NCI-H1092 treated with DMSO at 0.1 percent for 48 hours (cell line): ENCODE measurements at regions not wholly inside any gene's neighbourhood (a gene's known extent, or its start where the extent isn't known, plus 50 kb on each side); places are given as distances from the start of the nearest gene placed in this dataset.
"Not testable (repeated sequence)": the region's sequence is repeated elsewhere in the genome, so short reads cannot be mapped to it uniquely, and the experiment has no call there.

Experiments
- DNase-seq: peaks from one replicate; lab custom pipeline; 2025; lab: John Stamatoyannopoulos, UW

DNA sequence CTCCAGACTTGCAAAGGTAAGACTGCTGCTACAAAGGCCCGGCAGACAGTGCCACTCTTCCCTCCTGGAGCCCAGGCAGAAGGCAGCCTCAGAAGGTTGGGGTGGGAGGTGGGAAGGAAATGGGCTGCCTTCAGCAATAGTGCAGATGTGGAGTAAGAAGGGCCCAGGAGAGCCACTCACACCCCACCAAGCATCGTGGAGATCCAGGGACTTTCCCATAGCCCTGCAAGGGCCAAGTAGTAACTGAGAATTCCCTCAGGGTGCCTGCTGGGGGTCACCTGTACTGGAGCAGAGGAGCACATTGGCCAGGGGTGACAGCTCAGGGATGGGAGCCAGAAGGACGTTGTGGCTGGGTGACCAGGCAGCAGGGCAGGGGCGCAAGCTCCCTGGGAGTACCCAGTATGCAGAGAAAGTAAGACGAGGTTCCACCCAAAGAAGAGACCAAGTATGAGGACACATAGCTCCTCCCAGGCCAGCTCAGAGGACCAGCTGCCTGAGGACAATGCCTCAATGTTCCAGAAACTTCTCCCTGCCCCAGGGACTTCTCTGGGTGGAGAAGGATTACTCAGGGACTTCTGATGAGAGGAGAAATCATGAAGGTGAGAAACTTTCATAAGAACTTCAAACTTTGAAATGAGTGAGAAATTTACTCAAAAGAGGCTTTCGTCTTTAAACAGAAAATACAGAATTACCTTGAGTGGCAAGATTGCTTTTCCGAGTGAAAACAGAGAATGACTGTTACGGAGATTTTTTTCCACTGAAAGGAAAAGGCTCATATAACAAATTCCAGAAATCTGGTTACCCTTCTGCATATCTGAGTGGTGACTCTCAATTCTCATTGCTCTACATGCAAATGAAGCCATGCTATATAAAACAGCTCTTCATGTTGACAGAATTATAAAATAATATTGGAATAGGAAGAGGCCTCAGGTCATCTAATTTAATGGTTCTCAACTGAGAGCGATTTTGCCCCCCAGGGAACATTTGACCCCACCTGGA is 87.9 kb upstream of the TRIO start:
- DNase-seq, result no peak

DNA sequence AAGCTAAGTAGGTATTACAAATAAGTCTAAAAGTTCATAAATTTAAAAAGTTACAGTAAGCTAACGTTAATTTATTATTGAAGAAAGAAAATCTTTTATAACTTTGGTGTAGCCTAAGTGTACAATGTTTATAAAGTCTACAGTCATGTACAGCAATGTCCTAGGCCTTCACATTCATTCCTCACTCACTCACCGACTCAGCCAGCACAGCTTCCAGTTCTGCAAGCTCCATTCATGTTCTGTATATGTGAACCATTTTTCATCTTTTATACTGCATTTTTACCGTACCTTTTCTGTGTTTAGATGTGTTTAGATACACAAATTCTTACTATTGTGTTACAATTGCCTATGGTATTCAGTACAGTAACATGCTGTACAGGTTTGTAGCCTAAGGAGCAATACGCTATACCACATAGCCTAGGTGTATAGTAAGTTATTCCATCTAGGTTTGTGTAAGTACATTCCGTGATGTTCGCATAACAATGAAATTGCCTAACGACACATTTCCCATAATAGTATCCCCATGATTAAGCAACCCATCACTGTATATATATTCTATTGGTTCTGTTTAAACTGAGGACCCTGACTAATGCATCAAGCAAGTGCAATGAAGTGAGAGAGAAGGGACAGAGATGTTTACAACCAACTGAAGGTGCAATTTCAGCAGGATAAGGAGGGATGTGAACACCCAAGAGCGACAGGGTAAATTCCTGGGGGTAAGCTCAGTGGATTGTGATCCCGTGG is 88.9 kb upstream of the TRIO start:
- no peak for DNase-seq

- DNase-seq, result no peak
Observed at GRCh38 chr5:14050821-14051220, 92.3 kb upstream of the TRIO start.

- no peak for DNase-seq
Observed at GRCh38 chr5:14048434-14048833, 94.7 kb upstream of the TRIO start.

GRCh38 chr5:14041528-14042192 is 97.2 kb upstream of the DNAH5 start:
- DNase-seq, result no peak

DNA sequence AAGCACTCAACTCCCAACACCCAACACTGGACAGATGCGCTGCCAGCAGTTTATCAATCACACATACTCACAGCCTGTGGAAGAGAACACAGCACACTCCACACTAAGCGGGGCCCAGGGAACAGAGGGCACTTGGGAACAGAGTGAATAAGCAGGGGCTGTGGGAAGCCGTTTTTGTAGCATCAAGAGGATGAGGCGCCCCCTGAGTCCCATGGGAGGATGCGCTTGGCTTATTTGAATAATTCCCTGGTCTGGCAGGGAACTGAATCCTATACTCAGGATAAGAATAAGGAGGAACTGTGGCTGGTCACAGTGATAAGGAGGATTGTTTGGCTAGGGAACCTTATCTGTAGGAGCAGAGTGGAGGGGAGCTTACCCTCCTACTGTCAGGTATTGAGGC is 96.1 kb upstream of the DNAH5 start:
- DNase-seq, result no peak

DNA sequence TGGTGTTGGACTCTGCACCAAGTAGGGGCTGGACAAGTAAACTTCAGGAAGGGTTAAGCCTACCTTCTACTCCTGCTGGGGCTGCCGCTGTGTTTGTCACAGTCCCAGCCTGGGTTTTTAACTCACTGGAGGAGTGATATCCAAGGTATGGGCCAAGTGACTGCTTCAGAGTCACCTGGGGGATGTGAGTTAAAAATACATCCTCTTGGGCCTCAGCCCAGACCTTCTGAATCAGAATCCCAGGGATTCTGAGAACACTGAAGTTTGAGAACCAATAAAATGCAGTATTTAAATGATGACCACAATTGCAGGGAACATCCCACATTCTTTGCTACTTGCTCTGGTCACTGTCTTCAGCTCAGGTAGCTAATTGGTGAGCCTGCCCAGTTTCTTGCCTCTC is 95.1 kb upstream of the DNAH5 start:
- no peak for DNase-seq

DNA sequence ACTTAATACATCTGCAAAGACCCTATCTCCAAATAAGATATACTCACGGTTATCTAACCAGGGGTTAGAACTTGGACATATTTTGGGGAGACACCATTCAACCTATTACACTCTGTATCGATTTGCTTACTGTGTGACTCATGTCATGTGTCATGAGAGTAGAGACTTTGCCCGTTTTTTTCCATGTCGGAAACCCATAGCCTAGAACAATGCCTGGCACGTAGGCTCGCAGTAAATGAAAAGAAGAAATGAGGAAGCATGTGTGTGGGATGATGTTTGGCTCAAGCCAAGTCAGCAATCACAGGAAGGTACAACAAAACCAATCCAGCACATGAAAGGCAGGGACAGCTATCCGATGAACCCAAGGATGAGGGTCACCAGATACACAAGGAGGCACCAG is 94.6 kb upstream of the DNAH5 start:
- no peak for DNase-seq

DNA sequence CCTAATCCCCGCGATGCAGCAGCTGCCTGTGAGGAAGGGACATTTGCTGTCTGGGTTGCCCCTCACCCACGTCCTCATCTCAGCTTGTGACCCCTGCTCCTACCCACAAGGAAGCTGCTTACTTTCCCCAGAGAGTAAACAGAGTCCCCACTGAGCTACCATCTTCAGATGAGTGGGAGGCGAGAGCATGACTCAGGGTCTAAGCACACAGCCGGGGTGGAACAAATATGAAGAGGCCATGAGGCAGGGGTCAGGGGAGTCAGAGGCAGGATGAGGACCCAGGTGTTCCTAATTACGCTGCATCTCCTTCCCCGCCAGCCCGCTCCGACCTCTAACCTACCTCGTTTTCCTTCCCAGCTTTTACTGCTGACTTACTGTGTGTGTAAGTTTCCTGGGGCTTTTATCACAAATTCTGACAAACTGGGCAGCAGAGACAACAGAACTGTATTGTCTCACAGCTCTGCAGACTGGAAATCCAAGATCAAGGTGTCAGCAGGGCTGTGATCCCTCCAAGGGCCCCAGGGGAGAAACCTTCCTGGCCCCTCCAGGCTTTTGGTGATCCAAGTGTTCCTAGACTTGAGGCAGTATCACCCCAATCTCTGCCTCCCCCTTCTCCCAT is 94.0 kb upstream of the DNAH5 start:
- no peak for DNase-seq

DNA sequence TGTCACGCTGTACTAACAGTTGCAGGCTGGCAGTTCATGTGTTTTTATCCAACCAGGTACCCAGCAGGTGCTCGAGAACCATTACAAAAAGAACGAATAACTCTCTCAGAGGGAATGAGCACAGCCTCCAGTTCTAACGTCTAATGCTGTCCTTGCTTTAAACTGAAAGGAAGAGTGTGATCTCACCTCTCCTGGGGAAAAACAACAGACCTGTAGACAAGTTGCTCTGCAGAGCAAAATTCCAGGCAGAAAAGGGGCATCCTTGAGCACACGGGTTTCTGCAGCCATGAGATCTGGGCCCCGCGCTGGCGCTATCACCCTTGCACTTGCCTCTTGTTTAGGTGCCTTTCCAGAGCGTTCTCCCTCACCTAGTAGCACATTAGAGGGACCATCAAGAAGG is 92.5 kb upstream of the DNAH5 start:
- no peak for DNase-seq

DNA sequence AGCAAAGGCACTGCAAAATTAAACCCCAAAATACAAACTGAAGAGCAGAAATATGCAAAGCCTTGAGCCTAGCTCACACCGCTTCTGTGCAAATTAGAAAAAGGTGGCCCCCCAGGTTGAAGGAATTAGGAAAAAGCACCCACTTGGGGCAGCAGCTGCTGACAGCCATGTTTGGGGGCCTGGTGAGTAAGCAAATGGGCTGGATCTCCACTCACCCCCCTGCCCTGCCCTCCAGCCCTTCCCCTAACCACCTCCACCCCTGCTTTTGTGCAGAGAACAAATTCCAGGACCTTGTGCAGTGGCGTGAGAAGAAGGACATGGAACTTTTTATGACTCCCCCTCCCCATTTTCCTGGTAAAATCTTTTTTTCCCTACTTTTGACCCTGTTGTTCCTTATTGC is 92.0 kb upstream of the DNAH5 start:
- no peak for DNase-seq

DNA sequence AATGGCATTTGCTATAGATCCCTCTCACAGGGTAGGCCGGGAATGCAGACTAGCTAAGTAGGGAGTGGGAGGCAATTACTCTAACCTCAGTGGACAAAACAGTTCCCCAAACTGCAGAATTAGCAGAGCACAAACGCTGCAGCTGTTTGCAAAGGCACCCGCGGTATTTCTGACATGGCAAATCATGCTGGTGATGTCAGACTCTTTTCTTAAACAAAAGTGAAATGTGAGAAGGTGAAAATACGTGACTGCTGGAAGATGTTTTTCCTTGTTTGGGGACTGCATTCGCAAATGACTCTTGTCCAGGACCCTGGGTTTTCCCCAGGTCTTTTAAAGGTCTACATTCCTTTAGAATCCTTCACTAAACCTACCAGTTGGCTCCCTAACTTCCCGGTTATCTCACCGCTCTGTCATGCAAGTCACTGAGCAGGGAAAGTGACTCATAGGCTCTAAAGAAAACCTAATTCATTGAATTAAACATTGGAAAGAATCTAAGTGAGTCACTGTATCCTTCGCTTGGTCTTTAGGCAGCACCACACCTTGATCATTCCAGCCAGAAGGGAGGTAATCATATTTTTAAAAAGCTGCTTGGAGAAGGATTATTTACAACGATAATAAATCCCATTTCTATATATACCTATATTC is 91.5 kb upstream of the DNAH5 start:
- no peak for DNase-seq

GRCh38 chr5:14034963-14035362 is 90.5 kb upstream of the DNAH5 start:
- DNase-seq, result no peak

DNA sequence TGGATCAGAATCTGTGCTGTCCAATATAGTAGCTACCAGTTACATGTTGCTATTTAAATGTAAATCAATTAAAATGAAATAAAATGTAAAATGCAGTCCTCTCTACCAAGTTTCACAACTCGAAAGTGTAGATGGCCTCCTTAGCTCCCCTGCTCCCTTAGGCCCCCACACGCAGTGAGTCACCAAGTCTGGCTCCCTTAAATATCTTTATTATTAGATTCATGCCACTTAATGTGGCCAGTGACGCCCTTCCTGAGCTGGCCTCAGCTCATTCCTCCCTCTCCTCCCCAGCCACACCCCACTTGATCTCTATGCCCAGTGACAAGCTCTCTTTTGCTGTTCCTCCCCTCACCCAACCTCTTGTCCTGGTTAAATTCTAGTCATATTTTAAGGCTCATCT is 88.4 kb upstream of the DNAH5 start:
- DNase-seq, result no peak

GRCh38 chr5:14028938-14029584 is 84.6 kb upstream of the DNAH5 start:
- no peak for DNase-seq

- DNase-seq, result no peak
Observed at GRCh38 chr5:14028188-14028587, 83.7 kb upstream of the DNAH5 start.

DNA sequence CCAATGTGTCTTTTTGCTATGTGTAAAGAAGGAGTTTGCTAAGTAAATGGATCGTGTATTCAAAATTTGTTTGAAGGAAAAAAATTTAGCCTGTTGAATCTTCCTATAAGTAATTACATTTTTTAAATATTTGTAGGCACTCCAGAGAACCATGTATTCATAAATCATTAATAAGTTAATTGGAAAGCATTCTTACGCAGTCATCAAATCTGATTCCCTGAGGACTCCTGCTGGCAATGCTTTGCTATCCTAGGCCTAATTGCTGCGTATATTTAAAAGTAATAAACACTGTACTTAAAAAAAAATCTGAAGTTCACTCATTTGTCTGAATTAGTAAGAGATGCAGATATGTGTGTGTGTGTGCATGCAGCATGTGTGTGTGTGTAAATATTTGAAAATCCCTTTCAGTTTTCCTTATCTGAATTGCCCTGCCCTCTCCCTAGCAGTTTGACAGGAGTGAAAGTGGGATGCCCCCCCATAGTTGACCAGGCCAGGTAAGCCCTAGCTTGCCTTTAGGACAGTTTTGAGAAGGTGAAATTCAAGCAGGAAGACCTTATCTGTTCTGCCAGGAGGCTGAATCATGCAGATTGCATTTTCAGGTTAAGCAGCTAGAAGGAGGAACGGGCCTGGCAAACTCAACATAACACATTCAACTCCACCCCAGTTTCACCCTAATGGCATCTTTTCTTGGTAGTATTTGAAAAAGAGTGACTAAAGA is 81.2 kb upstream of the DNAH5 start:
- no peak for DNase-seq

DNA sequence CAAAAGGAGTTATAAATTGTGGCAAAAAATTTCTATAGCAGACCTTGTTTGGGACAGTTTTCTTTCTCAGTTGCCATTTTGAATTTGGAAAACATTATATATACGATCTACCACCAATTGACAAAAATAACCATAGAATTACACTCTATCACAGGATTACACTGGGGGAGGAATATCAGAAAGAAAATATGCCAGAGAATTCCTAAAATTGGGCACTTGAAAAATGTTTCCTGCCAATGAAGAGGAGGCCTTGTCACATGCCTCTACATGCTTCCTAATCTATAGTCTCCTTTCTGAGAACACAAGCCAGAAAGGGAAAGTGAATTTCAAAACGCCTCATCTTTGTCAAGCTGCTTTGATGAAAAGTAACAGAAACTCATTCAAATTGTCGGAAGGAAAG is 78.5 kb upstream of the DNAH5 start:
- no peak for DNase-seq

DNA sequence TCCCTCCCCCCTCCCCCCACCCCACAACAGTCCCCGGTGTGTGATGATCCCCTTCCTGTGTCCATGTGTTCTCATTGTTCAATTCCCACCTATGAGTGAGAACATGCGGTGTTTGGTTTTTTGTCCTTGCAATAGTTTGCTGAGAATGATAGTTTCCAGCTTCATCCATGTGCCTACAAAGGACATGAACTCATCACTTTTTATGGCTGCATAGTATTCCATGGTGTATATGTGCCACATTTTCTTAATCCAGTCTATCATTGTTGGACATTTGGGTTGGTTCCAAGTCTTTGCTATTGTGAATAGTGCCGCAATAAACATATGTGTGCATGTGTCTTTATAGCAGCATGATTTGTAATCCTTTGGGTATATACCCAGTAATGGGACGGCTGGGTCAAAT is 76.5 kb upstream of the DNAH5 start:
- not testable (repeated sequence) for DNase-seq

DNA sequence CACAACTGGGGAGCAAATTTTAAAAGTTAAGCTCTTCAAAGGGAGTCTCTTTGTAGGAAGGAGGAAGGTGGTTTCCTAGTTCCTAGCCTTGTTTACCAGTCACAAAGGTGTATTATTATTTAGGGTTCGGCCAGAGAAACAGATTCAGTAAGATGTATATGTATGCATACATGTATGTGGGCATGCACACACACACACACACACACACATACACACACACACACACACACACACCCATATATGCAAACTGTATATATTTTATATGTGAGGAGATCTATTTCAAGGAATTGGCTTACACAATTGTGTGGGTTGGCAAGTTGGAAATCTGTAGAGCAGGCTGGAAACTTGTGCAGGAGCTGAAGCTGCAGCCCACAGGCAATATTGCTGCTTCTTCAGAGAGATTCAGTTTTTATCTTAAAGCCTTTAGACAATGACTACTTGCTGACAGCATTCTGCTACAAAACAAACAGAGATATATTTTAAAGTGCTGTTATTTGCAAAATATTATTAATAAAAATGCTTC is 75.3 kb upstream of the DNAH5 start:
- DNase-seq, result no peak
